ENCODE measurements at regions not wholly inside any gene's neighbourhood (a gene's known extent, or its start where the extent isn't known, plus 50 kb on each side); places are given as distances from the start of the nearest gene placed in this dataset.
"Not testable (repeated sequence)": the region's sequence is repeated elsewhere in the genome, so short reads cannot be mapped to it uniquely, and the experiment has no call there.

GRCh38 chr18:5707586-5707985 lies 163.8 kb upstream of the EPB41L3 start:
- intact Hi-C loops (cut with micrococcal nuclease; ENCODE audit: unreplicated experiment) = no loop called here
- Histone ChIP-seq H3K9me3 (ENCODE audit: insufficient read depth, low read depth) (no peaks in the 10 kb centered on the region), H3K4me3 (no peak overlapping the region), H4K20me1 (ENCODE audit: insufficient read depth) (no peaks in the 10 kb centered on the region), H3K79me2 (ENCODE audit: low read depth) (no peaks in the 10 kb centered on the region), H3K4me2 (no peak overlapping the region), H3K36me3 (ENCODE audit: low read depth) (no peaks in the 10 kb centered on the region), H3K27me3 (ENCODE audit: insufficient read depth, low read depth) (no peaks in the 10 kb centered on the region), H3F3A (ENCODE audit: insufficient read depth, low read depth) (no peaks in the 10 kb centered on the region), H2AFZ (no peak overlapping the region), H3K9me2 (ENCODE audit: insufficient read depth) (no peaks in the 10 kb centered on the region), H3K4me1 (replicated peaks; ENCODE audit: insufficient read depth) (no peaks in the 10 kb centered on the region), H3K27ac (no peak overlapping the region)
- DNase-seq = no peak
- no TSS peak for BruUV-seq (replicated peaks)
- POLR2A ChIA-PET (ENCODE audit: unreplicated experiment) = no interaction called here
- CTCF ChIA-PET = no interaction called here
- no peak for TF ChIP-seq CTCF (conservative IDR thresholded peaks at IDR 0.05)
- TF ChIP-seq EZH2 (IDR thresholded peaks at IDR 0.05; ENCODE audit: low read depth) = no peak

- CTCF ChIA-PET = no interaction called here
- H3K4me2 ChIP-seq = no peak overlapping the region
- intact Hi-C loops (cut with micrococcal nuclease; ENCODE audit: unreplicated experiment) = no loop called here
- no peak overlapping the region for H3K27ac ChIP-seq
- H3K79me2 ChIP-seq (ENCODE audit: low read depth) = no peaks in the 10 kb centered on the region
- no peak for TF ChIP-seq EZH2 (IDR thresholded peaks at IDR 0.05; ENCODE audit: low read depth)
- TF ChIP-seq CTCF (conservative IDR thresholded peaks at IDR 0.05) = no peak
- H2AFZ ChIP-seq = no peak overlapping the region
- H3K36me3 ChIP-seq (ENCODE audit: low read depth) = no peaks in the 10 kb centered on the region
- no peaks in the 10 kb centered on the region for H3K9me3 ChIP-seq (ENCODE audit: insufficient read depth, low read depth)
- H3K27me3 ChIP-seq (ENCODE audit: insufficient read depth, low read depth) = no peaks in the 10 kb centered on the region
- no peaks in the 10 kb centered on the region for H3K4me1 ChIP-seq (replicated peaks; ENCODE audit: insufficient read depth)
- no TSS peak for BruUV-seq (replicated peaks)
- POLR2A ChIA-PET (ENCODE audit: unreplicated experiment) = no interaction called here
- H3K4me3 ChIP-seq = no peak overlapping the region
- no peaks in the 10 kb centered on the region for H4K20me1 ChIP-seq (ENCODE audit: insufficient read depth)
- H3F3A ChIP-seq (ENCODE audit: insufficient read depth, low read depth) = no peaks in the 10 kb centered on the region
- no peaks in the 10 kb centered on the region for H3K9me2 ChIP-seq (ENCODE audit: insufficient read depth)
- DNase-seq = no peak
These were observed 161.6 kb upstream of the EPB41L3 start for GRCh38 chr18:5705393-5705792.

GRCh38 chr18:5704847-5705246 lies 161.1 kb upstream of the EPB41L3 start:
- Histone ChIP-seq H4K20me1 (ENCODE audit: insufficient read depth) (no peaks in the 10 kb centered on the region), H3F3A (ENCODE audit: insufficient read depth, low read depth) (no peaks in the 10 kb centered on the region), H3K9me3 (ENCODE audit: insufficient read depth, low read depth) (no peaks in the 10 kb centered on the region), H3K4me1 (replicated peaks; ENCODE audit: insufficient read depth) (no peaks in the 10 kb centered on the region), H2AFZ (no peak overlapping the region), H3K27ac (no peak overlapping the region), H3K4me2 (no peak overlapping the region), H3K36me3 (ENCODE audit: low read depth) (no peaks in the 10 kb centered on the region), H3K4me3 (no peak overlapping the region), H3K27me3 (ENCODE audit: insufficient read depth, low read depth) (no peaks in the 10 kb centered on the region), H3K9me2 (ENCODE audit: insufficient read depth) (no peaks in the 10 kb centered on the region), H3K79me2 (ENCODE audit: low read depth) (no peaks in the 10 kb centered on the region)
- BruUV-seq (replicated peaks) = no TSS peak
- no peak for TF ChIP-seq CTCF (conservative IDR thresholded peaks at IDR 0.05)
- no peak for TF ChIP-seq EZH2 (IDR thresholded peaks at IDR 0.05; ENCODE audit: low read depth)
- ChIA-PET CTCF (no interaction called here), POLR2A (ENCODE audit: unreplicated experiment) (no interaction called here)
- DNase-seq = no peak
- intact Hi-C loops (cut with micrococcal nuclease; ENCODE audit: unreplicated experiment) = no loop called here

- H3F3A ChIP-seq (ENCODE audit: insufficient read depth, low read depth); H3K4me3 ChIP-seq; H3K27me3 ChIP-seq (ENCODE audit: insufficient read depth, low read depth); H3K9me3 ChIP-seq (ENCODE audit: insufficient read depth, low read depth); intact Hi-C loops (cut with micrococcal nuclease; ENCODE audit: unreplicated experiment); H3K79me2 ChIP-seq (ENCODE audit: low read depth); POLR2A ChIA-PET (ENCODE audit: unreplicated experiment); H4K20me1 ChIP-seq (ENCODE audit: insufficient read depth); DNase-seq; H2AFZ ChIP-seq; BruUV-seq (replicated peaks); H3K36me3 ChIP-seq (ENCODE audit: low read depth); H3K9me2 ChIP-seq (ENCODE audit: insufficient read depth); H3K4me2 ChIP-seq; H3K4me1 ChIP-seq (replicated peaks; ENCODE audit: insufficient read depth); H3K27ac ChIP-seq; CTCF ChIA-PET: not testable (repeated sequence)
These were observed 158.2 kb upstream of the EPB41L3 start for GRCh38 chr18:5702016-5702415.
